22Rv1 (cell line): ENCODE measurements at regions not wholly inside any gene's neighbourhood (a gene's known extent, or its start where the extent isn't known, plus 50 kb on each side); places are given as distances from the start of the nearest gene placed in this dataset.

Experiments
- ZFX ChIP-seq: fragments of 450-650 bp; IDR thresholded peaks from 2 replicates; pipeline ENCODE4 v1.6.1; 2017; ENCODE audit warnings: antibody characterized with exemption, borderline replicate concordance
- TF ChIP-seq, protein P1 (sequence below): fragments of 450-650 bp; IDR thresholded peaks from 2 replicates; pipeline ENCODE4 v1.5.1; 2017; ENCODE audit warnings: mild to moderate bottlenecking

DNA sequence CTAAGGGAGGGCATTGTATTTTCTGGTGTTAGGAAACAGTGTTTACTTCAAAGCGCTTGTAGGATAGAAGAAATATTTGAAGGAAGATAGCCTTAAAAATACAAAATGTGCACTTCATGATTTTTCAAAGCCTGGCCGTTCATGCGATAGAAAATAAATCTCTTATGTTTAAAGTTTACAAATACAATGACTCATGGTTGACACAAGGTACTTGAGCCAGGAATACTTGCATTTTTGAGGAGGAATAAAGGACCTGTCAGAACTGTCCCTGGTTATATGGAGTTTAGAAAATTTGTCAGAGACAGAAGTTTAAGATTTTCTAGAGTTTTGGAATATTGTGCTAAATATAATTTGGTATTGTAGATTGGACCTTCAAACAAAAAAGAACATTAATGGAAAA, 1223.2 kb upstream of the SLC10A2 start:
- TF ChIP-seq, protein P1, sequence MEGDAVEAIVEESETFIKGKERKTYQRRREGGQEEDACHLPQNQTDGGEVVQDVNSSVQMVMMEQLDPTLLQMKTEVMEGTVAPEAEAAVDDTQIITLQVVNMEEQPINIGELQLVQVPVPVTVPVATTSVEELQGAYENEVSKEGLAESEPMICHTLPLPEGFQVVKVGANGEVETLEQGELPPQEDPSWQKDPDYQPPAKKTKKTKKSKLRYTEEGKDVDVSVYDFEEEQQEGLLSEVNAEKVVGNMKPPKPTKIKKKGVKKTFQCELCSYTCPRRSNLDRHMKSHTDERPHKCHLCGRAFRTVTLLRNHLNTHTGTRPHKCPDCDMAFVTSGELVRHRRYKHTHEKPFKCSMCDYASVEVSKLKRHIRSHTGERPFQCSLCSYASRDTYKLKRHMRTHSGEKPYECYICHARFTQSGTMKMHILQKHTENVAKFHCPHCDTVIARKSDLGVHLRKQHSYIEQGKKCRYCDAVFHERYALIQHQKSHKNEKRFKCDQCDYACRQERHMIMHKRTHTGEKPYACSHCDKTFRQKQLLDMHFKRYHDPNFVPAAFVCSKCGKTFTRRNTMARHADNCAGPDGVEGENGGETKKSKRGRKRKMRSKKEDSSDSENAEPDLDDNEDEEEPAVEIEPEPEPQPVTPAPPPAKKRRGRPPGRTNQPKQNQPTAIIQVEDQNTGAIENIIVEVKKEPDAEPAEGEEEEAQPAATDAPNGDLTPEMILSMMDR: no peak
- TF ChIP-seq ZFX: no peak
